ENCODE measurements at regions not wholly inside any gene's neighbourhood (a gene's known extent, or its start where the extent isn't known, plus 50 kb on each side); places are given as distances from the start of the nearest gene placed in this dataset.

- no peak for DNase-seq
Measured at GRCh38 chr2:16124881-16125613, 184.7 kb downstream of the MYCN start.

GRCh38 chr2:16123856-16124780 is 183.8 kb downstream of the MYCN start:
- no peak for DNase-seq

- no peak for DNase-seq
Measured at GRCh38 chr2:16123421-16123820, 183.1 kb downstream of the MYCN start.

- DNase-seq, result no peak
Measured at GRCh38 chr2:16122556-16122955, 182.2 kb downstream of the MYCN start.

- DNase-seq, result no peak
Measured at GRCh38 chr2:16121986-16122390, 181.6 kb downstream of the MYCN start.

GRCh38 chr2:16121231-16121985 is 181.1 kb downstream of the MYCN start:
- DNase-seq, result no peak

- DNase-seq, result no peak
Measured at GRCh38 chr2:16120591-16121180, 180.3 kb downstream of the MYCN start.

GRCh38 chr2:16119741-16120140 is 179.4 kb downstream of the MYCN start:
- DNase-seq, result no peak

- no peak for DNase-seq
Measured at GRCh38 chr2:16118611-16119590, 178.6 kb downstream of the MYCN start.

- DNase-seq, result no peak
Measured at GRCh38 chr2:16117791-16118610, 177.7 kb downstream of the MYCN start.

GRCh38 chr2:16117021-16117700 is 176.8 kb downstream of the MYCN start:
- DNase-seq, result no peak

- DNase-seq, result no peak
Measured at GRCh38 chr2:16115881-16116830, 175.8 kb downstream of the MYCN start.

GRCh38 chr2:16115291-16115690 is 174.9 kb downstream of the MYCN start:
- DNase-seq, result no peak

- no peak for DNase-seq
Measured at GRCh38 chr2:16114836-16115235, 174.5 kb downstream of the MYCN start.

- no peak for DNase-seq
Measured at GRCh38 chr2:16114070-16114469, 173.7 kb downstream of the MYCN start.

GRCh38 chr2:16113568-16113967 is 173.2 kb downstream of the MYCN start:
- DNase-seq, result no peak

GRCh38 chr2:16112972-16113560 is 172.7 kb downstream of the MYCN start:
- DNase-seq, result no peak

- no peak for DNase-seq
Measured at GRCh38 chr2:16112251-16112971, 172.1 kb downstream of the MYCN start.
